ENCODE measurements at regions not wholly inside any gene's neighbourhood (a gene's known extent, or its start where the extent isn't known, plus 50 kb on each side); places are given as distances from the start of the nearest gene placed in this dataset.

- no CpG with 5 or more reads among the region's 1 CpG for WGBS (ENCODE audit: extremely low coverage, insufficient read length, low lambda C conversion rate)
- no peak overlapping the region for H3K27ac Mint-ChIP-seq
- Histone ChIP-seq H3K14ac (ENCODE audit: insufficient read depth, low read length) (no peak overlapping the region), H4K20me1 (ENCODE audit: control insufficient read depth, insufficient read depth, insufficient read length) (no peaks in the 10 kb centered on the region), H2BK5ac (ENCODE audit: insufficient read length, low read length) (no peak overlapping the region), H3K27me3 (ENCODE audit: insufficient read depth, low read length) (no peaks in the 10 kb centered on the region), H3K9ac (ENCODE audit: extremely low read depth, insufficient read length, low read length) (no peak overlapping the region), H2AK5ac (ENCODE audit: insufficient read length, low read length) (no peak overlapping the region), H3K23ac (ENCODE audit: insufficient read length, low read depth, low read length) (no peak overlapping the region), H3T11ph (ENCODE audit: low read length) (no peak overlapping the region), H3K4me1 (ENCODE audit: insufficient read depth, low read length) (no peaks in the 10 kb centered on the region; the same call in 1 of the 2 replicates), H3K18ac (ENCODE audit: insufficient read length, low read depth, low read length) (no peak overlapping the region), H3K27ac (ENCODE audit: insufficient read length, low read depth, low read length) (no peak overlapping the region), H3K79me2 (ENCODE audit: insufficient read depth, low read length) (no peaks in the 10 kb centered on the region), H3K56ac (ENCODE audit: insufficient read length, low read depth, low read length) (no peak overlapping the region), H2BK20ac (ENCODE audit: low read depth, low read length, poor library complexity, severe bottlenecking) (no peak overlapping the region), H4K8ac (replicated peaks; ENCODE audit: insufficient read length, low read depth, low read length) (no peak overlapping the region), H3K4me2 (ENCODE audit: insufficient read depth, insufficient read length, low read length) (no peak overlapping the region), H2BK120ac (ENCODE audit: low read depth, low read length, poor library complexity, severe bottlenecking) (no peak overlapping the region), H3K4ac (ENCODE audit: low read depth, low read length) (no peak overlapping the region), H4K91ac (ENCODE audit: insufficient read length, low read depth, low read length) (no peak overlapping the region), H3K9me3 (ENCODE audit: control insufficient read depth, low read depth, low read length) (no peaks in the 10 kb centered on the region), H4K5ac (ENCODE audit: insufficient read length, low read depth, low read length) (no peak overlapping the region), H2AFZ (ENCODE audit: low read length) (no peak overlapping the region), H2BK12ac (ENCODE audit: insufficient read length, low read depth, low read length) (no peak overlapping the region), H3K79me1 (ENCODE audit: insufficient read depth, low read depth, low read length, poor library complexity, severe bottlenecking) (no peaks in the 10 kb centered on the region), H2BK15ac (ENCODE audit: low read depth, low read length) (no peak overlapping the region), H3K23me2 (ENCODE audit: insufficient read length, low read depth, low read length, poor library complexity, severe bottlenecking) (no peaks in the 10 kb centered on the region)
- no peaks in the 10 kb centered on the region for H3K4me1 Mint-ChIP-seq
- TF ChIP-seq, protein P1, sequence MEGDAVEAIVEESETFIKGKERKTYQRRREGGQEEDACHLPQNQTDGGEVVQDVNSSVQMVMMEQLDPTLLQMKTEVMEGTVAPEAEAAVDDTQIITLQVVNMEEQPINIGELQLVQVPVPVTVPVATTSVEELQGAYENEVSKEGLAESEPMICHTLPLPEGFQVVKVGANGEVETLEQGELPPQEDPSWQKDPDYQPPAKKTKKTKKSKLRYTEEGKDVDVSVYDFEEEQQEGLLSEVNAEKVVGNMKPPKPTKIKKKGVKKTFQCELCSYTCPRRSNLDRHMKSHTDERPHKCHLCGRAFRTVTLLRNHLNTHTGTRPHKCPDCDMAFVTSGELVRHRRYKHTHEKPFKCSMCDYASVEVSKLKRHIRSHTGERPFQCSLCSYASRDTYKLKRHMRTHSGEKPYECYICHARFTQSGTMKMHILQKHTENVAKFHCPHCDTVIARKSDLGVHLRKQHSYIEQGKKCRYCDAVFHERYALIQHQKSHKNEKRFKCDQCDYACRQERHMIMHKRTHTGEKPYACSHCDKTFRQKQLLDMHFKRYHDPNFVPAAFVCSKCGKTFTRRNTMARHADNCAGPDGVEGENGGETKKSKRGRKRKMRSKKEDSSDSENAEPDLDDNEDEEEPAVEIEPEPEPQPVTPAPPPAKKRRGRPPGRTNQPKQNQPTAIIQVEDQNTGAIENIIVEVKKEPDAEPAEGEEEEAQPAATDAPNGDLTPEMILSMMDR (conservative IDR thresholded peaks at IDR 0.05) = no peak
- H3K4me3 Mint-ChIP-seq = no peak overlapping the region
- no peaks in the 10 kb centered on the region for H3K9me3 Mint-ChIP-seq
- H3K27me3 Mint-ChIP-seq (ENCODE audit: low read depth) = no peaks in the 10 kb centered on the region
- H3K36me3 Mint-ChIP-seq (ENCODE audit: insufficient read depth in 1 of 3, low read depth in 3 of 3) = no peaks in the 10 kb centered on the region
- no peak for DNase-seq
Measured at GRCh38 chr2:149991576-149991975, 404.0 kb upstream of the MMADHC start.
